Peyer's patch (tissue), 4 donors: ENCODE measurements at regions not wholly inside any gene's neighbourhood (a gene's known extent, or its start where the extent isn't known, plus 50 kb on each side); places are given as distances from the start of the nearest gene placed in this dataset.

Experiments
- DNase-seq, 3 donors: peaks; one replicate each; pipeline ENCODE4 v3.0.0-alpha.2; 2017 to 2019
- H3K27ac ChIP-seq, 4 donors: fragments of 200-600 bp; sonication (generic); one replicate each; pipeline ENCODE4 v1.5.1; 2016 to 2019
- H3K27me3 ChIP-seq, 2 donors: fragments of 200-600 bp; sonication (generic); one replicate each; pipeline ENCODE4 v1.5.1; 2019
- H3K36me3 ChIP-seq, 3 donors: fragments of 200-600 bp; sonication (generic); one replicate each; pipeline ENCODE4 v1.5.1; 2016 to 2019
- H3K4me1 ChIP-seq, 4 donors: fragments of 200-600 bp; sonication (generic); one replicate each; pipeline ENCODE4 v1.5.1; 2016 to 2019
- H3K4me3 ChIP-seq, 4 donors: fragments of 200-600 bp; sonication (generic); 1 replicate in 3 of 4; 2 replicates in 1 of 4; pipeline ENCODE4 v1.5.1; 2016 to 2019; ENCODE audit warnings: mild to moderate bottlenecking in 1 of 4
- H3K9me3 ChIP-seq, 4 donors: fragments of 200-600 bp; sonication (generic); one replicate each; pipeline ENCODE4 v1.5.1; 2016 to 2019; ENCODE audit warnings: mild to moderate bottlenecking in 1 of 4
- POLR2A ChIP-seq, 2 donors: fragments of 450-650 bp; IDR thresholded peaks; one replicate each; pipeline ENCODE4 v1.5.1; 2017; ENCODE audit warnings: antibody characterized with exemption in 2 of 2, mild to moderate bottlenecking in 2 of 2, moderate library complexity in 2 of 2
- TF ChIP-seq, protein P1 (sequence below), 6 experiments: fragments of 450-650 bp in 4 of 6; fragments of 200-600 bp in 2 of 6; sonication (generic) in 1 of 6; IDR thresholded peaks; one replicate each; pipeline ENCODE4 v1.5.1; 2017 to 2019; ENCODE audit warnings: antibody characterized with exemption in 6 of 6, mild to moderate bottlenecking in 3 of 6, moderate library complexity in 1 of 6

DNA sequence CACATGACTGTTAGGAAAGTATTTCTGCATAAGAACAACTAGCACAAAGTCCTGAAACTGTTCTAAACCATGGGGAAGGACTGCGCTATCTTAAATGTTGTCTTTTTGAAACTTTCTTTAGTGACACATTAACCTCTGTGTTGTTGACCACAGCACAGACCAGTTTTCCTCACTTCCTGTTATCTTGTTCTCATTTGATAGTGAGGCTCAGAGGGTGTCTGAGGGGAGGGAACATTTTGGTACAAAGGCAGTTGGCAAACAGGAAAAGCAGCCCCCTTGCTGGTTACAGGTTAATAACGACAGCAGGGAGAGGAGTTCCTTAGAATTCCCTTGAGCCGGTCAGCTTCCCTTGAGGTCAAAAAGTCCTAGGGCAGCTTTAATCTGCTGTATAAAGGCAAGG lies 143.5 kb upstream of the BMP2 start:
- no peaks in the 10 kb centered on the region for H3K4me1 ChIP-seq
- no peaks in the 10 kb centered on the region for H3K9me3 ChIP-seq
- H3K27ac ChIP-seq, result no peak overlapping the region
- TF ChIP-seq, protein P1, sequence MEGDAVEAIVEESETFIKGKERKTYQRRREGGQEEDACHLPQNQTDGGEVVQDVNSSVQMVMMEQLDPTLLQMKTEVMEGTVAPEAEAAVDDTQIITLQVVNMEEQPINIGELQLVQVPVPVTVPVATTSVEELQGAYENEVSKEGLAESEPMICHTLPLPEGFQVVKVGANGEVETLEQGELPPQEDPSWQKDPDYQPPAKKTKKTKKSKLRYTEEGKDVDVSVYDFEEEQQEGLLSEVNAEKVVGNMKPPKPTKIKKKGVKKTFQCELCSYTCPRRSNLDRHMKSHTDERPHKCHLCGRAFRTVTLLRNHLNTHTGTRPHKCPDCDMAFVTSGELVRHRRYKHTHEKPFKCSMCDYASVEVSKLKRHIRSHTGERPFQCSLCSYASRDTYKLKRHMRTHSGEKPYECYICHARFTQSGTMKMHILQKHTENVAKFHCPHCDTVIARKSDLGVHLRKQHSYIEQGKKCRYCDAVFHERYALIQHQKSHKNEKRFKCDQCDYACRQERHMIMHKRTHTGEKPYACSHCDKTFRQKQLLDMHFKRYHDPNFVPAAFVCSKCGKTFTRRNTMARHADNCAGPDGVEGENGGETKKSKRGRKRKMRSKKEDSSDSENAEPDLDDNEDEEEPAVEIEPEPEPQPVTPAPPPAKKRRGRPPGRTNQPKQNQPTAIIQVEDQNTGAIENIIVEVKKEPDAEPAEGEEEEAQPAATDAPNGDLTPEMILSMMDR (IDR thresholded peaks at IDR 0.05), result no peak
- no peak for TF ChIP-seq POLR2A (IDR thresholded peaks at IDR 0.05)
- no peak for DNase-seq
- H3K4me3 ChIP-seq, result no peak overlapping the region
- no peaks in the 10 kb centered on the region for H3K27me3 ChIP-seq
- no peaks in the 10 kb centered on the region for H3K36me3 ChIP-seq

DNA sequence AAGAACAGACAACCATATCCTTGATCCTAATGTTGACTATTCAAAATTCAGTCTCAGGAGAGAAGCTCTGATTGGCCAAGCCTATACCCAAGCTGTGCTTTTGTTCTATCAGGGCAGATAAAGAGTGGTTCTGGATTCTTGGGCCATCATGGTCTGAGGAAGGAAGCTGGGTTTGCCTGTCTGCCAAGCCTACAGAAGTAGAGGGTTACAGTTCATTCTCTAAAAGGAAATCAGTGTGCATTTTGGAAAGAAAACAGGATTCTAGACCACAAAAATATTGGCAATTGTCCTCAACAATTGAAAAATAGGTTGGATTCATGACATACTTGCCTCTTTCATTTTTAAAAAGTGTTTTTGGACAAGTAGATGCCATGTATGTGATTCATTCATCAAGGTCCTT lies 145.4 kb upstream of the BMP2 start:
- Histone ChIP-seq H3K9me3 (no peaks in the 10 kb centered on the region), H3K36me3 (no peaks in the 10 kb centered on the region), H3K27ac (no peak overlapping the region), H3K4me3 (no peak overlapping the region), H3K4me1 (no peaks in the 10 kb centered on the region), H3K27me3 (no peaks in the 10 kb centered on the region)
- no peak for DNase-seq
- TF ChIP-seq POLR2A (IDR thresholded peaks at IDR 0.05), result no peak
- TF ChIP-seq, protein P1 (IDR thresholded peaks at IDR 0.05), result no peak

DNA sequence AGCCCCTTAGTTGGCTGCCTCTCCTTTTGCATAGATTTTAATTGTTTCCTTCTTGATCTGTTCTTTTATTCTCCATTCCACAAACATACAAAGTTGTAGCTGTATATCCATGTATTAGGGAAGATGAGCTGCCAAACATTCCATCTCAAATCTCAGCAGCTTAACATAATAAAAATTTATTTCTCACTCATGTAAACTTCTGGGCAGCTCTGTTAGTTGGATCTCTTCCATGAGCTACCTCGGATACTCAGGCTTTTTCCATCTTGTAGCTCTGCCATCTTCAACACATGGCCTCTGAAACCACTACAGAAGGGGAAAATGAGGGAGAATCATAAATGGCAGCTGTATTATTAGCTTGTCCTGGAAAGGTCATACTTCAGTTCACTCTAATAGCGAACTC lies 149.4 kb upstream of the BMP2 start:
- DNase-seq, result no peak
- H3K4me1 ChIP-seq, result no peaks in the 10 kb centered on the region
- no peak overlapping the region for H3K4me3 ChIP-seq
- TF ChIP-seq POLR2A (IDR thresholded peaks at IDR 0.05), result no peak
- TF ChIP-seq, protein P1 (IDR thresholded peaks at IDR 0.05), result no peak
- H3K36me3 ChIP-seq, result no peaks in the 10 kb centered on the region
- no peaks in the 10 kb centered on the region for H3K9me3 ChIP-seq
- no peak overlapping the region for H3K27ac ChIP-seq
- H3K27me3 ChIP-seq, result no peaks in the 10 kb centered on the region

DNA sequence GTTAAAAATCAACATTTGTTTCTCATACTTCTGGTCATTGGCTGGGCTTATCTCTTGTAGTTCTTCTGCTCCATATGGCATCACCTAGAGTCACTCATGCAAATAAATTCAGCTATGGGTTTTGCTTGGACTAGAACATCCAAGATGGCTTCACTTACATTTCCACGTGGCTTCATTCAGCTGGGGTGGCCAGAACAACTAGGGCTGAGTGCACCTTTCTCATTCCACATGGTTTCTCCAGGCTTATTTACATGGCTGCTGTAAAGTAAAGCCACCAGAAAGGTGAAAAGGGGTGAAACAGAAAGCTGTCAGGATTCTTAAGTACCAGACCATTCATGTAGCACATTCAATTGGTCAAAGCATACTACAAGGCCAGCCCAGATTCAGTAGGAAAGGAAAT lies 151.1 kb upstream of the BMP2 start:
- no peak overlapping the region for H3K27ac ChIP-seq
- no peaks in the 10 kb centered on the region for H3K4me1 ChIP-seq
- H3K36me3 ChIP-seq, result no peaks in the 10 kb centered on the region
- DNase-seq, result no peak
- no peak for TF ChIP-seq POLR2A (IDR thresholded peaks at IDR 0.05)
- TF ChIP-seq, protein P1 (IDR thresholded peaks at IDR 0.05), result no peak
- H3K27me3 ChIP-seq, result no peaks in the 10 kb centered on the region
- H3K9me3 ChIP-seq, result no peaks in the 10 kb centered on the region
- H3K4me3 ChIP-seq, result no peak overlapping the region

DNA sequence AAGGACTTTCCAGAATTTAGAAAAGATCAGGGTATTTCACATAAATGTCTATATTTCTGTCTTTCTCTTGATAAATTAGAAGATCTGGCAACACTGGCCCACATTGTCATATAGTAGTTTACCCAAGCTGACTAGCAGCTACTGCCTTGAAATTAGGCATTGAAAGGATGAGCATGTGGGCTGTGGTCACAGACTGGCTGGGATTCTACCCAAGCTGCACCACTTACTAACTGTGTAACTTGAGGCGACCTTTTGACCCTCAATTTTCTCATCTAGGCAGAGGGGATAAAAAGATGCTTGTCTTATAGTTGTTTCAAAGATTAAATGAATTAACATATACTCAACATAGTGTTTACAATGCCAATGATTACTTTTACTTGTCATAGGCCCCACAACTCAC lies 152.7 kb upstream of the BMP2 start:
- no peak for DNase-seq
- no peaks in the 10 kb centered on the region for H3K4me1 ChIP-seq
- H3K4me3 ChIP-seq, result no peak overlapping the region
- no peaks in the 10 kb centered on the region for H3K27me3 ChIP-seq
- TF ChIP-seq, protein P1 (IDR thresholded peaks at IDR 0.05), result no peak
- no peak for TF ChIP-seq POLR2A (IDR thresholded peaks at IDR 0.05)
- H3K36me3 ChIP-seq, result no peaks in the 10 kb centered on the region
- no peak overlapping the region for H3K27ac ChIP-seq
- H3K9me3 ChIP-seq, result no peaks in the 10 kb centered on the region

DNA sequence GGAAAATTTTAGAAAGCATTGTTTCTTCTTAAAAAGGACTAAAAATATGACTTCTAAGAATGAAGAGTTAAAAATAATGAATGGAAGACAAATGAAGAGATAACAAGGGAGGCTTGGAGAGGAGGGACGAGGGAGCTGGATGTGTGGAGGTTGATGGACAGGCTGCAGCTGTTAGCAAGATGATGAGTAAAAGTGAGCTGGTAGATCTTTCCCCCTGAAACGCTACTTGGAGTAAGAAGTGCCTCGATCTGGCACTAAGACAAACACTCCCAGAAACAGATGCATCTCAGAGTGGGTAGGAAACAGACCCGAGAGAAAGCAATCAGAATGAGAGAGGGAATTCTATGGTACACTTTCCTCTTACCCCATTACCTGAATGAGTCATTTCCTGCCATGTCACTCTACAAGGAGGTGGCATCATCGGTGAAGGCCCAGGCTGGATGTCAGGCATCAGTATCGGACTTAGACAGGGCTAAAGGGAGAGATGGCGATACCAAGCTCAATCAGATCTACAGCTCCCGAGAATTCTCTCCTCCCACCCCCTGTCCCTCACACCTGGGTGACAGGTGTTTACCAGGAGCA lies 154.1 kb upstream of the BMP2 start:
- DNase-seq, result no peak
- Histone ChIP-seq H3K36me3 (no peaks in the 10 kb centered on the region), H3K4me3 (no peak overlapping the region), H3K27me3 (no peaks in the 10 kb centered on the region), H3K9me3 (no peaks in the 10 kb centered on the region), H3K4me1 (no peaks in the 10 kb centered on the region), H3K27ac (no peak overlapping the region)
- TF ChIP-seq, protein P1 (IDR thresholded peaks at IDR 0.05), result no peak
- TF ChIP-seq POLR2A (IDR thresholded peaks at IDR 0.05), result no peak
